ENCODE measurements at regions not wholly inside any gene's neighbourhood (a gene's known extent, or its start where the extent isn't known, plus 50 kb on each side); places are given as distances from the start of the nearest gene placed in this dataset.
A peak's percentile ranks its signal among the peaks of the same experiment; 100 is the strongest.

GRCh38 chr15:31561156-31561555, 234.5 kb downstream of the KLF13 start:
- no peak for DNase-seq
- Mint-ChIP-seq H3K36me3 (ENCODE audit: unreplicated experiment) (peaks cover 9% of the 10 kb centered on the region), H3K27me3 (ENCODE audit: unreplicated experiment) (peaks cover 12% of the 10 kb centered on the region), H3K4me3 (ENCODE audit: unreplicated experiment) (no peak overlapping the region), H3K9me3 (ENCODE audit: unreplicated experiment) (peaks cover 10% of the 10 kb centered on the region), H3K4me1 (ENCODE audit: low read depth, unreplicated experiment) (peaks cover 15% of the 10 kb centered on the region), H3K27ac (ENCODE audit: unreplicated experiment) (no peak overlapping the region)
- TF ChIP-seq, protein P1, sequence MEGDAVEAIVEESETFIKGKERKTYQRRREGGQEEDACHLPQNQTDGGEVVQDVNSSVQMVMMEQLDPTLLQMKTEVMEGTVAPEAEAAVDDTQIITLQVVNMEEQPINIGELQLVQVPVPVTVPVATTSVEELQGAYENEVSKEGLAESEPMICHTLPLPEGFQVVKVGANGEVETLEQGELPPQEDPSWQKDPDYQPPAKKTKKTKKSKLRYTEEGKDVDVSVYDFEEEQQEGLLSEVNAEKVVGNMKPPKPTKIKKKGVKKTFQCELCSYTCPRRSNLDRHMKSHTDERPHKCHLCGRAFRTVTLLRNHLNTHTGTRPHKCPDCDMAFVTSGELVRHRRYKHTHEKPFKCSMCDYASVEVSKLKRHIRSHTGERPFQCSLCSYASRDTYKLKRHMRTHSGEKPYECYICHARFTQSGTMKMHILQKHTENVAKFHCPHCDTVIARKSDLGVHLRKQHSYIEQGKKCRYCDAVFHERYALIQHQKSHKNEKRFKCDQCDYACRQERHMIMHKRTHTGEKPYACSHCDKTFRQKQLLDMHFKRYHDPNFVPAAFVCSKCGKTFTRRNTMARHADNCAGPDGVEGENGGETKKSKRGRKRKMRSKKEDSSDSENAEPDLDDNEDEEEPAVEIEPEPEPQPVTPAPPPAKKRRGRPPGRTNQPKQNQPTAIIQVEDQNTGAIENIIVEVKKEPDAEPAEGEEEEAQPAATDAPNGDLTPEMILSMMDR (IDR thresholded peaks at IDR 0.05; ENCODE audit: partially characterized antibody, unreplicated experiment), result no peak

GRCh38 chr15:31563001-31563400, 236.4 kb downstream of the KLF13 start:
- Mint-ChIP-seq H3K4me1 (ENCODE audit: low read depth, unreplicated experiment) (peaks cover 15% of the 10 kb centered on the region), H3K36me3 (ENCODE audit: unreplicated experiment) (peaks cover 17% of the 10 kb centered on the region), H3K9me3 (ENCODE audit: unreplicated experiment) (peaks cover 4% of the 10 kb centered on the region), H3K27ac (ENCODE audit: unreplicated experiment) (peak overlapping the region; percentile 48), H3K27me3 (ENCODE audit: unreplicated experiment) (peaks cover 6% of the 10 kb centered on the region), H3K4me3 (ENCODE audit: unreplicated experiment) (no peak overlapping the region)
- no peak for DNase-seq
- TF ChIP-seq, protein P1 (IDR thresholded peaks at IDR 0.05; ENCODE audit: partially characterized antibody, unreplicated experiment), result no peak

- DNase-seq, result peak; percentile 33
- Mint-ChIP-seq H3K27me3 (ENCODE audit: unreplicated experiment) (peaks cover 6% of the 10 kb centered on the region), H3K4me1 (ENCODE audit: low read depth, unreplicated experiment) (peaks cover 15% of the 10 kb centered on the region), H3K27ac (ENCODE audit: unreplicated experiment) (no peak overlapping the region), H3K9me3 (ENCODE audit: unreplicated experiment) (peaks cover 5% of the 10 kb centered on the region), H3K36me3 (ENCODE audit: unreplicated experiment) (peaks cover 21% of the 10 kb centered on the region), H3K4me3 (ENCODE audit: unreplicated experiment) (no peak overlapping the region)
- TF ChIP-seq, protein P1 (IDR thresholded peaks at IDR 0.05; ENCODE audit: partially characterized antibody, unreplicated experiment), result no peak
Observed at GRCh38 chr15:31563421-31563820, 236.8 kb downstream of the KLF13 start.

- peaks cover 7% of the 10 kb centered on the region for H3K4me1 Mint-ChIP-seq (ENCODE audit: low read depth, unreplicated experiment)
- peaks cover 7% of the 10 kb centered on the region for H3K9me3 Mint-ChIP-seq (ENCODE audit: unreplicated experiment)
- no peak overlapping the region for H3K4me3 Mint-ChIP-seq (ENCODE audit: unreplicated experiment)
- peaks cover 6% of the 10 kb centered on the region for H3K27me3 Mint-ChIP-seq (ENCODE audit: unreplicated experiment)
- peaks cover 41% of the 10 kb centered on the region for H3K36me3 Mint-ChIP-seq (ENCODE audit: unreplicated experiment)
- H3K27ac Mint-ChIP-seq (ENCODE audit: unreplicated experiment), result no peak overlapping the region
- TF ChIP-seq, protein P1 (IDR thresholded peaks at IDR 0.05; ENCODE audit: partially characterized antibody, unreplicated experiment), result no peak
- no peak for DNase-seq
Observed at GRCh38 chr15:31567861-31568260, 241.2 kb downstream of the KLF13 start.

DNA sequence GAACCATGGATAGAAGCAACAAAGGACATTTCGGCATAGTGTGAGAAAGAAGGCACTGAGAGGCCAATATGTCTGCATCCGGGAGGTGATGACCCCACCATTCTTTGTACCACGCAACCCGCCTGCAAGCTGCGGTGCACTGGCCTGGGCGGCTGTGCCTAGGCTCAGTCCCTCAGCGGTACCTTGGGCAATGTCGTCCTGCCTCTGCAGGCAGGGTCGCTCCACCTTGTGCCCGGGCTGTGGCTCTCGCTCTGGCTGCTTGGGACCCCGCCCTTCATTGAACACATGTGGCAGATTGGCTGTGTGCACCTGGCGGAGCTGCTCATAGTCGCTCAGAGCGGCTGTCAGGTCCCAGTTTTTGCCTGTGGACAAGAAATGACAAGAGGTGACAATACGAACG, 243.2 kb downstream of the KLF13 start:
- peaks cover 2% of the 10 kb centered on the region for H3K27me3 Mint-ChIP-seq (ENCODE audit: unreplicated experiment)

More for the DNA sequence above, 243.2 kb downstream of the KLF13 start:
- H3K4me1 Mint-ChIP-seq (ENCODE audit: low read depth, unreplicated experiment), result peaks cover 3% of the 10 kb centered on the region
- TF ChIP-seq, protein P1 (IDR thresholded peaks at IDR 0.05; ENCODE audit: partially characterized antibody, unreplicated experiment), result no peak
- peaks cover 41% of the 10 kb centered on the region for H3K36me3 Mint-ChIP-seq (ENCODE audit: unreplicated experiment)
- no peak overlapping the region for H3K27ac Mint-ChIP-seq (ENCODE audit: unreplicated experiment)
- peaks cover 9% of the 10 kb centered on the region for H3K9me3 Mint-ChIP-seq (ENCODE audit: unreplicated experiment)
- no peak for DNase-seq
- H3K4me3 Mint-ChIP-seq (ENCODE audit: unreplicated experiment), result no peak overlapping the region
